ENCODE measurements at regions not wholly inside any gene's neighbourhood (a gene's known extent, or its start where the extent isn't known, plus 50 kb on each side); places are given as distances from the start of the nearest gene placed in this dataset.

DNA sequence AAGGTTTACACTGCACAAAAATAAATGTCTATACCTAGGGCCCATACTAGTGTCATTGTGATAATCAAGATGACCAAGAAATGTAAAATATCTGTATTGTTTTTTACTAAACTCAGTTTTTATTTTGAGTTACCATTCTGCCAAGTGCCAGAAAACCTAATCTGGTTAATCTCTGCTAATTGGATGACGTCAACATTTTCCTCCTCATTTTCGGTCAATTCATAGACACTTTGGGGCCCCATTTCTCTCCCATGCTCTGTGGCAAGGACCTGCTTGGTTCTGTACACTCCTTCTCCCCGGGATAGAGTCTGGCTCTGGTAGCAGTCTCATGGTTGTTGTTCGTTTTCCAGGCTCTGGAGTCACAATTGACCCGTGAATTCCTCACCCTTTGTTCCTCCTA, 186.5 kb upstream of the TCF4 start:
- no peak for TF ChIP-seq GATA3 (IDR thresholded peaks at IDR 0.05; ENCODE audit: low read depth, low read length)
- no peak for TF ChIP-seq GATA2 (IDR thresholded peaks at IDR 0.05; ENCODE audit: low read depth, low read length)

Data from SH-SY5Y (cell line).